A673 (cell line): ENCODE measurements at regions not wholly inside any gene's neighbourhood (a gene's known extent, or its start where the extent isn't known, plus 50 kb on each side); places are given as distances from the start of the nearest gene placed in this dataset.
A peak's percentile ranks its signal among the peaks of the same experiment; 100 is the strongest.

ENCODE experiments used
- BruUV-seq: library from RNA; stranded (reverse); fragments of 400-500 nt; replicated peaks from 2 replicates; lab custom pipeline; 2021; lab: Mats Ljungman, UMichigan
- CTCF ChIA-PET: fragments of 300-600 bp; sonication (Branson Sonifier 250); formaldehyde crosslinking; loops from one replicate; lab custom pipeline; 2022; ENCODE audit warnings: antibody characterized with exemption; lab: Charles Lee
- POLR2A ChIA-PET: fragments of 300-600 bp; sonication (Branson Sonifier 250); formaldehyde crosslinking; loops from one replicate; lab custom pipeline; 2022; ENCODE audit warnings: antibody characterized with exemption; ENCODE audit not compliant: low non-redundant PET; lab: Charles Lee
- DNase-seq: peaks from one replicate; pipeline ENCODE4 v3.0.0-alpha.2; 2015; ENCODE audit warnings: low spot score
- H3K27ac ChIP-seq: fragments of 200-600 bp; sonication (generic); 2 replicates; pipeline ENCODE4 v1.5.1; 2016; ENCODE audit warnings: mixed run types, low read depth, mild to moderate bottlenecking, mixed read lengths, antibody characterized with exemption, low read length; ENCODE audit not compliant: poor library complexity, severe bottlenecking
- H3K27me3 ChIP-seq: fragments of 200-600 bp; sonication (generic); replicated peaks from 2 replicates; pipeline ENCODE4 v1.6.1; 2017; ENCODE audit warnings: mixed run types, low read depth, mild to moderate bottlenecking, mixed read lengths, antibody characterized with exemption, low read length; ENCODE audit not compliant: insufficient read depth, poor library complexity
- H3K36me3 ChIP-seq: fragments of 200-600 bp; sonication (generic); 2 replicates; pipeline ENCODE4 v1.6.1; 2016; ENCODE audit warnings: mixed run types, mild to moderate bottlenecking, mixed read lengths, antibody characterized with exemption, low read length; ENCODE audit not compliant: insufficient read depth, poor library complexity, severe bottlenecking
- H3K4me1 ChIP-seq: fragments of 200-600 bp; sonication (generic); 2 replicates; pipeline ENCODE4 v1.6.1; 2017; ENCODE audit warnings: mixed run types, mild to moderate bottlenecking, mixed read lengths, antibody characterized with exemption, low read length; ENCODE audit not compliant: insufficient read depth, poor library complexity, severe bottlenecking
- H3K4me3 ChIP-seq: fragments of 200-600 bp; sonication (generic); 2 replicates; pipeline ENCODE4 v1.5.1; 2016; ENCODE audit warnings: low read depth, mixed run types, mild to moderate bottlenecking, mixed read lengths, low read length; ENCODE audit not compliant: poor library complexity, severe bottlenecking
- H3K9me3 ChIP-seq: fragments of 200-600 bp; sonication (generic); 2 replicates; pipeline ENCODE4 v1.6.1; 2016; ENCODE audit warnings: mixed run types, low read depth, mild to moderate bottlenecking, mixed read lengths, antibody characterized with exemption, low read length; ENCODE audit not compliant: poor library complexity, severe bottlenecking
- CTCF ChIP-seq: fragments of 300-800, 200-600 bp; sonication (generic); conservative IDR thresholded peaks from 2 replicates; pipeline ENCODE4 v1.5.1; 2017; ENCODE audit warnings: low read depth, mild to moderate bottlenecking, antibody characterized with exemption, low read length, moderate library complexity, mixed read lengths
- EZH2 ChIP-seq: fragments of 200-600 bp; sonication (generic); IDR thresholded peaks from 2 replicates; pipeline ENCODE4 v1.6.1; 2017; ENCODE audit warnings: borderline replicate concordance, low read depth, mild to moderate bottlenecking, mixed read lengths, antibody characterized with exemption, low read length; ENCODE audit not compliant: poor library complexity, severe bottlenecking
- intact Hi-C: fragments of 100-400 bp; cut with micrococcal nuclease; formaldehyde crosslinking; loops from one replicate; pipeline ENCODE4 v1.10.0; 2022; ENCODE audit not compliant: unreplicated experiment

DNA sequence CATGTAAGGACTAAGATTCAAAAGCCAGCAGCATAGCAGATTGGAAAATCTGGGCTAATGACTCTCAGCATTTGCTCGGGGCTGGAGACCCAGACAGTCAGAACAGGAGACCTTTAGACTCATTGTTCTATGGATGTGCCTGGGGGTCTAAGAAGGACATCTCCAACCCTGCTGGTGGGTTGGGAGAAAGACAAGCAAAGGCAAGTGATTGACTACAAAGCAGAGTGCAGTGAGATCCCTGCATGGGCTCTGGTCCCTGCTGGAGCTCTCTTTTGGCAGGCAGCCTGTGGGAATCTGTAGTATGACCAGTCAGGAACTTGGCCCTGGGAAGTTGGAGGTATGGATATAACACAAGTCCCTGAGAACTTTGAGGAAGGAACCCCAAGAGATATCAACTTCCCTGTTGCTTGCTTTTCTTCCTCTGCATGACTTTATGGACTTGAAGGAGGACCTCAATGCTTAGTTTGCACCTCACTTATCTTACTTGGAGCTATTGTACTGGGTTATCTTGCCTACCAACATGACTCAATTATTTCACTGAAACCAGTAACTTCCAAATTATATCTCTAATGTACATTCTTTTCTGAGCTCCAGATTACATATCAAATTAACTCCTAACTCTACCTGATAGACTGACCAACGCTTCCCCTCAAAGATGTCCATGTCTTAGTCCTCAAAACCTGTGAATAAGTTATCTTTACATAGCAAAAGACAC lies 236.0 kb downstream of the CYRIA start:
- intact Hi-C loops: no loop called here
- Histone ChIP-seq H3K36me3 (no peaks in the 10 kb centered on the region), H3K27me3 (peaks cover 4% of the 10 kb centered on the region), H3K4me1 (no peaks in the 10 kb centered on the region), H3K4me3 (no peak overlapping the region), H3K9me3 (no peaks in the 10 kb centered on the region), H3K27ac (no peak overlapping the region)
- no peak for DNase-seq
- ChIA-PET POLR2A (no interaction called here), CTCF (no interaction called here)
- BruUV-seq: no TSS peak
- TF ChIP-seq CTCF: no peak
- no peak for TF ChIP-seq EZH2

GRCh38 chr2:16429002-16429401 lies 236.6 kb downstream of the CYRIA start:
- BruUV-seq: no TSS peak
- intact Hi-C loops: no loop called here
- H3K4me1 ChIP-seq: no peaks in the 10 kb centered on the region
- CTCF ChIA-PET: no interaction called here
- no peaks in the 10 kb centered on the region for H3K36me3 ChIP-seq
- H3K27me3 ChIP-seq: peaks cover 4% of the 10 kb centered on the region
- H3K9me3 ChIP-seq: no peaks in the 10 kb centered on the region
- no peak overlapping the region for H3K4me3 ChIP-seq
- DNase-seq: no peak
- no peak for TF ChIP-seq CTCF
- no peak for TF ChIP-seq EZH2
- POLR2A ChIA-PET: no interaction called here
- no peak overlapping the region for H3K27ac ChIP-seq

GRCh38 chr2:16425462-16426336 lies 239.9 kb downstream of the CYRIA start:
- no peaks in the 10 kb centered on the region for H3K27me3 ChIP-seq
- ChIA-PET CTCF (no interaction called here), POLR2A (no interaction called here)
- intact Hi-C loops: no loop called here
- H3K4me1 ChIP-seq: no peaks in the 10 kb centered on the region
- peak; percentile 17 for DNase-seq
- no peaks in the 10 kb centered on the region for H3K36me3 ChIP-seq
- H3K4me3 ChIP-seq: no peak overlapping the region
- H3K9me3 ChIP-seq: no peaks in the 10 kb centered on the region
- TF ChIP-seq CTCF (no peak), EZH2 (no peak)
- H3K27ac ChIP-seq: no peak overlapping the region
- BruUV-seq: no TSS peak
